GM19324 (cell line): ENCODE measurements at regions not wholly inside any gene's neighbourhood (a gene's known extent, or its start where the extent isn't known, plus 50 kb on each side); places are given as distances from the start of the nearest gene placed in this dataset.

ENCODE experiments used
- ATAC-seq: cut with Tn5 transposase; IDR thresholded peaks from one replicate; pipeline ENCODE4 v1.9.1; 2021; ENCODE audit warnings: mild to moderate bottlenecking, moderate library complexity; ENCODE audit not compliant: unreplicated experiment, low FRiP score

DNA sequence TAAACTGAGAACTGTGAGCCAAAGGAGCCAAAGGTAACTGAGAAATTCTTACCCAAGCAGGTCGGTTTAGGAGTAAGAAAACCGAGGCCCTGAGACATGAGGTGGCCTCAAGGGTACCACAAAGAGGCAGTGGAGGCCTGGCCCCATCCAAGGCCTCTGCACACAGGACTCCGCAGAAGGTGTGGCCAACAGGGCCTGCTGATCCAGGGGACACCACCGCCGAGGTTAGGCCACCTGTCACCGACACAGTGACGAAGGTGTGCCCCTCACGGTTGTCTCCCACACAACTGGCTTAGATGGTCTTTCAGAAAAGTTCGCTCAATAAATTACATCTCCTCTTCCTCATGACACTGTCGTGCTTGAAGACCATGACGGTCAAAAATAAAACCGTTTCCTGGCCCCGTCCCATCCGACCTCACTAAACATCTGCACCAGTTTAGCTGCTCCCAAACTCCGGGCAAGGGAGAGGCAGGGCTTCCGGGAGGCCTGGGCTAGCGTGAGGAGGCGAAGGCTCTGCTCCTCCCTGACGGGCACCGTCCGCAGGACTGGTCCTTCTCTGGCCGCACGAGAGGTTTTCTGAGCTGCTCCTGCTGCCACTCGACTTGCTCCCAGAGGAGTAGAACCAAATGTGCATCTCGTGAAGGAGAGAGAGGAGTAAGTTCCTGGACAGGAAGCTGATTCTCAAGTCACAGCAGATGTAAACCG lies 442.0 kb downstream of the EIPR1 start:
- ATAC-seq, result no peak

- ATAC-seq, result no peak
Measured at GRCh38 chr2:2933426-2933825, 444.2 kb downstream of the EIPR1 start.

DNA sequence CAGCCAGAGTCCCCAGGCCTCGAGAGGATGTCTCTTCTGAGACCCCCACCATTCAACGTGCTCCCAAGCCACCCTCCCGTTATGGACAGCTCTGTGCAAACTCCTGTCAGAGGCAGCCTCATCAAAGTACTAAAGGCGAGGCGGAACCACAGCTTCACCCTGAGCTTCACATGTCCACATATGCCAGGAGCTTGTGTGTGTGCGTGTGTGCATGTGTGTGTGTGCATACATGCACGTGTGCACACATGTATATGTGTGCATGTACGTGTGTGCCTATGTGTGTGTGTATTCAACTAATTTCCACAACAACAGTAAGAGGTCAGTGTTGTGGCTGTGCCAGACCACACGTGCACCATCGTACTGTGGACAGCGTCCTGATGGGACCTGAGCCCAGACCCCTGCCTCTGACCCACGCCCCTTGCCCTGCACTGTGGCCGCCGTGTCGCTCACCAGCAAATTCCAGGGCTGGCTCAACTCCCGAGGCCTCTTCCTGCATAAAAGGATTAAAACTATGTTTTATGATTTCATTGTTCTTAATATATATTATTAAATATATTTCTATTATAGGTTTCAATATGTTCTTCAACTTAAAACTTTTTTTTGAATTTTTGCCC lies 444.8 kb downstream of the EIPR1 start:
- ATAC-seq, result no peak

DNA sequence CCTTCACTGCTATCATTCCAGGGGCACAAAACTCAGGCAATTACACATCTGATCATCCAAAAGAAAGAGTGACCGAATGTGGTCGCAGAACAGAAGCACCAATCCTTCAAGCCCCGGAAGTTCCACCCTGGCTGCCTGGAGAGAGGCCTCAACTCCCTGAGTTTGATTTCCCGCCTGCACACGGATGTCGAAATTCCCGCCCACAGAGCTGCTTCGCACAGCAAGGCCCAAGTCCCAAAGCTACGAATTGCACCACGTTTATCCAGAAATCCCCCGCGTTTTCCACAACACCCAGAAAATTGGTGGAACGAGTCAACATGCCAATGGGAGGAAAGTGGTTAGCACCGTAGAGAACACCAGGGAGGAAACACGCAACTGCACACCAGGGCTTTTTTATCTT lies 445.4 kb downstream of the EIPR1 start:
- no peak for ATAC-seq

- ATAC-seq, result no peak
Measured at GRCh38 chr2:2931318-2932075, 446.1 kb downstream of the EIPR1 start.

DNA sequence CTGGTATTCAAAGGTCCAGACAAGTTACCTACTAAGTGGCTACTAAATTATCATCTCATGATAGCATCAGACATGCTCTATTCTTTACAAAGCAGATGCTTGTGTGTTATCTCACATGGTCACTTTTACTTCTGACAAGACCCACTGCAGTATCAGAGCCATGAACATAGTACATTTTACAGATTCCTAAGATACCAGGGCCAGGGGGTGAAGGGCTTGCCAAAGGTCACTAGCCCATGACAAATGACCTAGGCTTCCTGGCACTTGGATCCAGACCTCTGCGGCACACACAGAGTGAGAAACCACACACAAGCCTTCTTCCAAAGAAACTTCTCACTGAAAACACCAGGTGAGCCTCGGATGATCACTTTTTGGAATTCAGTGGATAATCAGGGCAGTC lies 446.8 kb downstream of the EIPR1 start:
- no peak for ATAC-seq

DNA sequence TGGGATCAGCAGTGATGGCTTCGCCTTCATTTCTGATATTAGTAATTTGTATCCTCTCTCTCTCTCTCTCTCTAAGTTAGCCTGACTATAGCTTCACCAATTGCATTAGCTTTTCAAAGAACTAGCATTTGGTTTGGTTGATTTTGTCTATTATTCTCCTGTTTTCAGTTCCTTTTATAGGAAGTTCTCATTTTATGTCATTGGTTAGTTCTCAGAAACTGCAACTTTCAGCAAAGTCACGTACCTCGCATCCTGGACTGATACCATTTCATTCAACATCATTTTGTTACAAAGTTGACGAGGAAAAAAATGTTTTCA lies 450.8 kb downstream of the EIPR1 start:
- ATAC-seq, result no peak

GRCh38 chr2:2926009-2926857 lies 451.4 kb downstream of the EIPR1 start:
- ATAC-seq, result no peak

- no peak for ATAC-seq
Measured at GRCh38 chr2:2922156-2922555, 455.5 kb downstream of the EIPR1 start.

DNA sequence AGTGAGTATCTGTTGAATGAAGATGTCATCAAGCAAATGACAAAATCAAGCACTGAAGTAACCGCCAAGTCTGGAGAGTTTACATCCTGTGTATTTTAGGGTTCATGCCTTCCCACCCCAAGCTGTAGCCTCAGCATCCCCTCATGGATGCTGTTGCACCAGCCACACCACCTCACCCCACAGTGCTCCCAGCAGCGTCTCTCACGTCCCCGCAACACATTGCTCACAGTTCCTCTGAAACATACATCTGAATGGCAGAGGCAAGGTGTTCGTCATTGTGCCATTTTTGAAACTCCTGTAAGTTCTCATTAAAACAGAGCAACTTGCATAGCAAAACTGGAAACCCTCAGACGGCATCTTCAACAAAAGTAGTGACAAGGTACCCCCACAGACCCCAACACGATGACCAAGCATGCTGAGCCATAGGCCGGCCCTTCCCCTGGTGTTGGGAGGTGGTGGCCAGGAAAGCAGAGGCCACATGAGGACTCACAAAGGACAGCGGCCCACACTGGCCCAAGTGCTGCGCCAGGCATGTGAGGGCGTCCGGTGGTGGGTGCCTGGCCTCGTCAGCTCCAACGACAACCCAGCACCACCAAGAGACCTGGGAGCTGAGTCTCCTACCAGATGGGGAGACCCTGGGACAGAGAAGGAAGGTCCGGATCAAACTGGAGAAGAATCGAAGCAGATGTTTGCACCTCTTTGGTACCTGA lies 456.5 kb downstream of the EIPR1 start:
- no peak for ATAC-seq

DNA sequence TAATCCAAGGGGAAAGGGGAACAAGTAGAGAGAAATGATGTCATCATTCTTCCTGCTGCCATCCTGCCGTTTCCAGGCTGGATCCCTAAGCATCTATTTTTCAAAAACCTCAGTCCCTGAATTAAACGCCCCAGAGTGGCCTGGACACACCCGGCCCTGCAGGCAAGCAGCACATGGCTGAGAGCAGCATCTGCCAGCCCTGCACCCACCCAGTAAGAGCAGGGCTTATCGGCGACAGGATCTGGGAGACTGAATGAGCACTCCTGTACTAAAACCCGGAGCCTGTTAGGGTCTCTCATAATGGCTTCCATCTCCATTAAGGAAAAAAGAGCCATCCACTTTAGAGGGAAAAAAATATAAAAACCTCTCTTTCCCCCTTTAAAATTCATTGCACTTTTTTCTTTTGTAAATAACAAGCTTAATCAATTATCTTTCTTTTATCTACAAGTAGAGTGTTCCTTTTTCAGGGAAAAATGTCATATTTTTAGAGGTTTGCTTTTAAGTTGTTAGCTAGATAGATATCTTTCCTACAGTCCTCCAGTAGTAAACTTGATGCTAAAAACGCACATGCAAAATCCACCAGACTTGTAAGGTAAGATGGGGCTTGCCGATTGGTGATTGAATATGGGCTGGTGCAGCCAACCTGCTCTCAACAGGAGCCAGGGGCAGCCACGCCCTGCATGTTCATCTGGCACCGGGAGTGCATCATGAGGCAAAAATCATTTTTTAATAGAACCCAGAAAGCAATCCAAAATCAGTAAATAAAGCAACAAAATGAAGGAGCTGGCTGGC lies 457.8 kb downstream of the EIPR1 start:
- ATAC-seq, result no peak

DNA sequence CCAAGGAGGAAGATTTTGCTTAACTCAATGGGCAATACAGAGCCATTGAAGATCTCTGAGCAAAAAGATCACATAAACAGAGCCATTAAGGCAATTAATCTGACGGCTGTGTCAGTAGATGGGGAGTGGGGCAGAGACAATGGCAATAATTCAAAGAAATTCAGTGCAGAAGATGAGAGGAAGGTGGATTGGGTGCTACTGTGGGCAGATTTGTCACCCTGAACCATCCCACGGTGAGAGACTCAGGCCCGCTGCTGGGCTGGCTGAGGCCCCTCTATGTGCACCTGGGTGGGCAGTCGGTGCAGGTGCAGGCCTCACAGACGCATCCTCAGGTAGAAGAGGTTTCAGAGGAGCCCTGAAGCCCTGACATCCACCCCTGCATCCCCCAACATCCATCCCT lies 458.6 kb downstream of the EIPR1 start:
- no peak for ATAC-seq

GRCh38 chr2:2916621-2917020 lies 461.0 kb downstream of the EIPR1 start:
- ATAC-seq, result no peak

- ATAC-seq, result no peak
Measured at GRCh38 chr2:2914252-2914651, 463.4 kb downstream of the EIPR1 start.

DNA sequence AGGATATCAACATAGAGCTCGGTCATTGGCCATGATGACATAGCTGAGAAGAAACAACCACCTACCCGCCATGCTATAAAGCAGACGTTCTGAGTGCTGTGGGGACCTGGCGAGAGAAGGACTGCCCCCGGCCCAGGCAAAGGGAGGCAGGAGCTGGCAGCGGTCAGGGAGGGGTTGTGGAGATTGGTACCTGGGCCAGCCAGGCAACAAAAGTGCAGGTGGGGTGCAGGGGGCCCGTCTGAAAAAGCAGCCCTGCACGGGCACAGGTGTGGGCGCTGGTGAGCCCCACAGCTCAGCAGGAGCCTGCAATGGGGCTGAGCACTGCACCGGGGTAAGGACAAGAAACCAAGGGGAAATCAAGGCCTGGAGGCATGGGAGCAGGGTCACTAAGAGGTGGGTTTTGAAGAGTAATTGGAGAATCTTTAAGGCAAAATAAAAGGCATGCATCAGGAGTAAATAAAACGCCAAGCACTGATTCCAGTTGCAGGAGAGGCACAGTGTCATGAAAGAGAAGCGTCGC lies 464.0 kb downstream of the EIPR1 start:
- no peak for ATAC-seq

GRCh38 chr2:2912731-2913130 lies 464.9 kb downstream of the EIPR1 start:
- no peak for ATAC-seq

- no peak for ATAC-seq
Measured at GRCh38 chr2:2912293-2912692, 465.3 kb downstream of the EIPR1 start.

- no peak for ATAC-seq
Measured at GRCh38 chr2:2910259-2910658, 467.4 kb downstream of the EIPR1 start.
